RKO (cell line): ENCODE measurements at regions not wholly inside any gene's neighbourhood (a gene's known extent, or its start where the extent isn't known, plus 50 kb on each side); places are given as distances from the start of the nearest gene placed in this dataset.
A peak's percentile ranks its signal among the peaks of the same experiment; 100 is the strongest.
"Not testable (repeated sequence)": the region's sequence is repeated elsewhere in the genome, so short reads cannot be mapped to it uniquely, and the experiment has no call there.

ENCODE experiments used
- DNase-seq: peaks from one replicate; pipeline ENCODE4 v3.0.0-alpha.2; 2016; ENCODE audit warnings: low spot score

DNA sequence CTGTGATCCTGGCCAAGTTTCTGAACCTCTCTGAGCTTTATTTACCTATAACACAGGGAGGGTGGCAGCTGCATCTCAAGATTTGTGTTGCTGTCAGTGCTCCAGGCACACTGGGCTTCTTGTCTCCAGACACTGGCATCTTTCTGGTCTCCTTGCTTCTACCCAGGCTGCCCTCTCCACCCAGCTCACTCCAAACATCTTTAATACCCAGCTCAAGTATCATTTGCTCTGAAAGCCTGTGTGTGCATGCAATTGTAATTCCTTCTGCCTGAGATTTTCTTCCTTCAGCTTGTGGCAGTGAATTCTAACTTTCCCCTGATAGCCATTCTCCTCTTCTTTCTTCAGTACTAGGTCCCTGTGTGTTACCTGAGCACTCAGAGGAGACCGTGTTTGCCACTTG is 50.7 kb upstream of the USP7 start:
- DNase-seq: no peak

DNA sequence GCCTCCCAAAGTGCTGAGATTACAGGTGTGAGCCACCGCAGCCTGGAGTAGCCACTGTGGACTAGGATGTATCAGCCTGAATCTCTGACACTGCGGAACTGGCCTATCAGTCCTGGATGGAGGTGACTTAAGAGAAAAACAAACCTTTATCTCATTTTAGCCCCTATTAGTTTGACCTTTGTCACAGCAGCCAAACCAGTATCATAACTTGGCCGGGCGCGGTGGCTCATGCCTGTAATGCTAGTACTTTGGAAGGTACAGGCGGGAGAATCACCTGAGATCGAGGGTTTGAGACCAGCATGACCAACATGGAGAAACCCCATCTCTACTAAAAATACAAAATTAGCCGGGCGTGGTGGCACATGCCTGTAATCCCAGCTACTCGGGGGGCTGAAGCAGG is 51.8 kb upstream of the USP7 start:
- DNase-seq: no peak

GRCh38 chr16:9016005-9016404 is 52.3 kb upstream of the USP7 start:
- DNase-seq: not testable (repeated sequence)

GRCh38 chr16:9016824-9017223 is 53.1 kb upstream of the USP7 start:
- DNase-seq: no peak

DNA sequence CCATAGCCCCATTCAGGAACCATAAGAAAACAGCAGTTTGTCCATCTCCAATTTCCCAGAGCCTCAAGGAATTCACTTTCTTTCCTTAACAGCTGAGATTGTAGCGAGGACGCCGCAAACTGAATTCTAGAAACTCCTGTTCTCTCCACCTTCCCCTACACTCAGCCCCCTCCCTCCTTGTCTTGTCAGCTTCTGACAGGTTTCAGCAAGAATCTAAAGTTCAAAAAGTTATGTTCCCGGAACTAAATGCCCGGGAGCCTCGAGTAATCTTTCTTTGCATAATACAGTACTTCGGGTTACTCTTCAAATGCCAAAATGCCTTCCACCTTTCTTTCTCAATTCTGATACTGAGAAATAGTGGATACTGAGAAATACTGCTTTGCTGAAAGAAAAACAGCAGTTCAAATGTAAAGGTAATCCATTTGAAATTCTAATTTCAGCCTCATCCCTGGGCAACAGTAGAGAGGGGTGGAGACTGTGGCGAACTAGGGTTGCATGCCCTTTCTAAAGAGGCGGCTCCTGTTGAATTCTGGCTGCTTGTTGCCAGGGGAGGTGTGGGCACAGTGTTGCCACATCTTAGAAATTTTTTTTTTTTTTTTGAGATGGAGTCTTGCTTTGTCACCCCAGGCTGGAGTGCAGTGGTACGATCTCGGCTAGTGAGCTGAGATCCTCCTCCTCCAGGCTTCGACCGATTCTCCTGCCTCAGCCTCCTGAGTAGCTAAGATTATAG is 63.5 kb upstream of the USP7 start:
- DNase-seq: no peak

- DNase-seq: not testable (repeated sequence)
Measured at GRCh38 chr16:9028491-9028890, 63.0 kb upstream of the HAPSTR1 start.

- no peak for DNase-seq
Measured at GRCh38 chr16:9031107-9031506, 60.3 kb upstream of the HAPSTR1 start.

DNA sequence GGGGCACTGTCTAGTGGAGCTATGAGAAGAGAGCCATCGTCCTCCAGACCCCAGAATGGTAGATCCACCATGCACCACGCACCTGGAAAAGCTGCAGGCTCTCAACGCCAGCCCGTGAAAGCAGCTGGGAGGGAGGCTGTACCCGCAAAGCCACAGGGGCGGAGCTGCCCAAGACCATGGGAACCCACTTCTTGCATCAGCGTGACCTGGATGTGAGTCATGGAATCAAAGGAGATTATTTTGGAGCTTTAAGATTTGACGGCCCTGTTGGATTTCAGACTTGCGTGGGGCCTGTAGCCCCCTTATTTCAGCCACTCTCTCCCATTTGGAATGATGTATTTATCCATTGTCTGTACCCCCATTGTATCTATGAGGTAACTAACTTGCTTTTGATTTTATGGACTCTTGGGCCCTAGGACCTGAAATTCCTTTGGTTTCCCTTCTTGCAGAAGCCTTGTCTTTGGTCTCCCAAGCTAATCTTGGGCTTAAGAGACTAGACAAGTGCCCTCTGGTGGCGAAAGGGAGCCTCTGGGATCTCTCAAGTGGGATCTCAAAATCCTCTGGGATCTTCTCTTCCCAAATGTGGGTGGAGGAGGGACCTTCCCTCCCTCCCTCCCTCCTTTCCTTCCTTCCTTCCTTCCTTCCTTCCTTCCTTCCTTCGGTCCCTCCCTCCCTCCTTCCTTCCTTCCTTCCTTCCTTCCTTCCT is 58.2 kb upstream of the HAPSTR1 start:
- DNase-seq: peak; percentile 70

GRCh38 chr16:9034056-9034455 is 57.4 kb upstream of the HAPSTR1 start:
- DNase-seq: no peak

- DNase-seq: no peak
Measured at GRCh38 chr16:9035996-9036395, 55.4 kb upstream of the HAPSTR1 start.

DNA sequence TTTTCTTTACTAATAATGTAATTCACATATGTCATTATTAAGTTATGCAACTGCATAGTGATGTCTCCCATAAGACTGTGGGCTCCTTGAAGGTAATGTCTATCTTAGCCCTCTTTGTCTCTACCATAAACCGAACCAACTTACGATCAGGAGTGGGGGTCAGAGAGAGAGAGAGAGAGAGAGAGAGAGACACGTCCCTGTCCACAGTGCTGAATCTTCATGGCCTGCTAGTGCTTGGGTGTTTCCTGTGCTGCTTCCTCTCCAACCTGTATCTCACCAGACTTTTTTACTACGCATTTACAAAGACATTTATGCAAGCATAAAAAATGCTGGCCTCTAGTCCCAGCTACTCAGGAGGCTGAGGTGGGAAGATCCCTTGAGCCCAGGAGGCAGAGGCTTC is 52.2 kb upstream of the HAPSTR1 start:
- DNase-seq: peak; percentile 48

- DNase-seq: no peak
Measured at GRCh38 chr16:9040800-9041412, 50.5 kb upstream of the HAPSTR1 start.
